ENCODE measurements at regions not wholly inside any gene's neighbourhood (a gene's known extent, or its start where the extent isn't known, plus 50 kb on each side); places are given as distances from the start of the nearest gene placed in this dataset.
"Not testable (repeated sequence)": the region's sequence is repeated elsewhere in the genome, so short reads cannot be mapped to it uniquely, and the experiment has no call there.

- dilution Hi-C loops (cut with MboI; ENCODE audit: extremely low pct_ligation_motif_present, low sequenced_read_pairs) = no loop called here
Observed at GRCh38 chr14:53398616-53399015, 245.5 kb upstream of the DDHD1 start.

GRCh38 chr14:53395267-53395666 lies 242.1 kb upstream of the DDHD1 start:
- H3K9me3 ChIP-seq (ENCODE audit: control insufficient read depth, low read depth, low read length); H3K9me1 ChIP-seq (ENCODE audit: control insufficient read depth, extremely low read depth, insufficient read depth, low read length); H4K20me1 ChIP-seq (ENCODE audit: control insufficient read depth, extremely low read depth, insufficient read depth, low read length); H3K27me3 ChIP-seq (ENCODE audit: control insufficient read depth, extremely low read depth, insufficient read depth, low read length); DNase-seq (ENCODE audit: low read depth, low spot score); H3K27ac ChIP-seq (ENCODE audit: control insufficient read depth, insufficient read depth, low read length); H3K4me3 ChIP-seq (ENCODE audit: control insufficient read depth in 2 of 3, extremely low read depth in 1 of 3, insufficient read depth in 2 of 3, low read depth in 1 of 3, low read length in 3 of 3); H3K4me2 ChIP-seq (ENCODE audit: control insufficient read depth, extremely low read depth, insufficient read depth, low read depth, low read length); dilution Hi-C loops (cut with MboI; ENCODE audit: extremely low pct_ligation_motif_present, low sequenced_read_pairs); FAIRE-seq; H2AFZ ChIP-seq (ENCODE audit: control insufficient read depth, low read length); H3K36me3 ChIP-seq (ENCODE audit: control insufficient read depth in 2 of 2, extremely low read depth in 1 of 2, insufficient read depth in 2 of 2, low read length in 2 of 2); H3K9ac ChIP-seq (ENCODE audit: control insufficient read depth, extremely low read depth, insufficient read depth, low read length); H3K79me2 ChIP-seq (ENCODE audit: control insufficient read depth, insufficient read depth, low read length): not testable (repeated sequence)
- H3K4me1 ChIP-seq (ENCODE audit: control insufficient read depth, extremely low read depth, insufficient read depth, low read length) = peaks cover 24% of the 10 kb centered on the region

More at GRCh38 chr14:53398616-53399015, 245.5 kb upstream of the DDHD1 start:
- TF ChIP-seq EZH2 (IDR thresholded peaks at IDR 0.05; ENCODE audit: low read length) (no peak), CTCF (optimal IDR thresholded peaks at IDR 0.05 in 1 of 3, IDR thresholded peaks at IDR 0.05 in 1 of 3, conservative IDR thresholded peaks at IDR 0.05 in 1 of 3; ENCODE audit: extremely low read depth in 1 of 3, insufficient read depth in 2 of 3, low read length in 3 of 3) (no peak)
- no peak overlapping the region for H3K9ac ChIP-seq (ENCODE audit: control insufficient read depth, extremely low read depth, insufficient read depth, low read length)
- H3K9me3 ChIP-seq (ENCODE audit: control insufficient read depth, low read depth, low read length) = peaks cover 2% of the 10 kb centered on the region
- no peaks in the 10 kb centered on the region for H3K36me3 ChIP-seq (ENCODE audit: control insufficient read depth in 2 of 2, extremely low read depth in 1 of 2, insufficient read depth in 2 of 2, low read length in 2 of 2)
- DNase-seq (ENCODE audit: low read depth, low spot score) (no peak), FAIRE-seq (no peak)
- H4K20me1 ChIP-seq (ENCODE audit: control insufficient read depth, extremely low read depth, insufficient read depth, low read length) = no peaks in the 10 kb centered on the region
- no peak overlapping the region for H3K4me3 ChIP-seq (ENCODE audit: control insufficient read depth in 2 of 3, extremely low read depth in 1 of 3, insufficient read depth in 2 of 3, low read depth in 1 of 3, low read length in 3 of 3)
- no peaks in the 10 kb centered on the region for H3K79me2 ChIP-seq (ENCODE audit: control insufficient read depth, insufficient read depth, low read length)
- no peaks in the 10 kb centered on the region for H3K4me1 ChIP-seq (ENCODE audit: control insufficient read depth, extremely low read depth, insufficient read depth, low read length)
- no peaks in the 10 kb centered on the region for H3K27me3 ChIP-seq (ENCODE audit: control insufficient read depth, extremely low read depth, insufficient read depth, low read length)
- H3K9me1 ChIP-seq (ENCODE audit: control insufficient read depth, extremely low read depth, insufficient read depth, low read length) = no peaks in the 10 kb centered on the region
- no peak overlapping the region for H3K4me2 ChIP-seq (ENCODE audit: control insufficient read depth, extremely low read depth, insufficient read depth, low read depth, low read length)
- H2AFZ ChIP-seq (ENCODE audit: control insufficient read depth, low read length) = no peak overlapping the region
- no peak overlapping the region for H3K27ac ChIP-seq (ENCODE audit: control insufficient read depth, insufficient read depth, low read length)

GRCh38 chr14:53391631-53392285 lies 238.6 kb upstream of the DDHD1 start:
- Histone ChIP-seq H3K9me3 (ENCODE audit: control insufficient read depth, low read depth, low read length) (peaks cover 2% of the 10 kb centered on the region), H2AFZ (ENCODE audit: control insufficient read depth, low read length) (no peak overlapping the region), H3K27ac (ENCODE audit: control insufficient read depth, insufficient read depth, low read length) (peak overlapping the region; percentile 88), H3K36me3 (ENCODE audit: control insufficient read depth in 2 of 2, extremely low read depth in 1 of 2, insufficient read depth in 2 of 2, low read length in 2 of 2) (no peaks in the 10 kb centered on the region), H3K4me1 (ENCODE audit: control insufficient read depth, extremely low read depth, insufficient read depth, low read length) (peaks cover 39% of the 10 kb centered on the region), H4K20me1 (ENCODE audit: control insufficient read depth, extremely low read depth, insufficient read depth, low read length) (no peaks in the 10 kb centered on the region), H3K4me3 (ENCODE audit: control insufficient read depth in 2 of 3, extremely low read depth in 1 of 3, insufficient read depth in 2 of 3, low read depth in 1 of 3, low read length in 3 of 3) (no peak overlapping the region), H3K9ac (ENCODE audit: control insufficient read depth, extremely low read depth, insufficient read depth, low read length) (peak overlapping the region; percentile 40), H3K27me3 (ENCODE audit: control insufficient read depth, extremely low read depth, insufficient read depth, low read length) (no peaks in the 10 kb centered on the region), H3K4me2 (ENCODE audit: control insufficient read depth, extremely low read depth, insufficient read depth, low read depth, low read length) (peak overlapping the region; percentile 40), H3K79me2 (ENCODE audit: control insufficient read depth, insufficient read depth, low read length) (no peaks in the 10 kb centered on the region), H3K9me1 (ENCODE audit: control insufficient read depth, extremely low read depth, insufficient read depth, low read length) (no peaks in the 10 kb centered on the region)
- dilution Hi-C loops (cut with MboI; ENCODE audit: extremely low pct_ligation_motif_present, low sequenced_read_pairs) = no loop called here
- TF ChIP-seq EZH2 (IDR thresholded peaks at IDR 0.05; ENCODE audit: low read length) = no peak
- TF ChIP-seq CTCF (optimal IDR thresholded peaks at IDR 0.05 in 1 of 3, IDR thresholded peaks at IDR 0.05 in 1 of 3, conservative IDR thresholded peaks at IDR 0.05 in 1 of 3; ENCODE audit: extremely low read depth in 1 of 3, insufficient read depth in 2 of 3, low read length in 3 of 3) = no peak
- FAIRE-seq (peak; percentile 96), DNase-seq (ENCODE audit: low read depth, low spot score) (peak; percentile 96)

All from keratinocyte (primary cell).